ENCODE measurements at regions not wholly inside any gene's neighbourhood (a gene's known extent, or its start where the extent isn't known, plus 50 kb on each side); places are given as distances from the start of the nearest gene placed in this dataset.

- FAIRE-seq: no peak
Observed at GRCh38 chr5:82526540-82526939, 248.4 kb upstream of the RPS23 start.

GRCh38 chr5:82525626-82526025, 247.5 kb upstream of the RPS23 start:
- FAIRE-seq: no peak
- TF ChIP-seq POLR2AphosphoS5 (IDR thresholded peaks at IDR 0.05; ENCODE audit: low read depth, low read length) (no peak), POU2F2 (IDR thresholded peaks at IDR 0.05; ENCODE audit: low read depth, low read length) (no peak), POLR2A (IDR thresholded peaks at IDR 0.05; ENCODE audit: low read depth, low read length) (no peak), PAX5 (IDR thresholded peaks at IDR 0.05; ENCODE audit: insufficient read depth, low read length, severe bottlenecking) (no peak), TAF1 (IDR thresholded peaks at IDR 0.05; ENCODE audit: low read depth, low read length) (no peak), SPI1 (IDR thresholded peaks at IDR 0.05; ENCODE audit: low read depth, low read length) (no peak)
- no peak for DNase-seq (ENCODE audit: insufficient read length, low spot score)

More at GRCh38 chr5:82526540-82526939, 248.4 kb upstream of the RPS23 start:
- TF ChIP-seq POU2F2 (IDR thresholded peaks at IDR 0.05; ENCODE audit: low read depth, low read length) (no peak), POLR2A (IDR thresholded peaks at IDR 0.05; ENCODE audit: low read depth, low read length) (no peak), SPI1 (IDR thresholded peaks at IDR 0.05; ENCODE audit: low read depth, low read length) (no peak), TAF1 (IDR thresholded peaks at IDR 0.05; ENCODE audit: low read depth, low read length) (no peak), PAX5 (IDR thresholded peaks at IDR 0.05; ENCODE audit: insufficient read depth, low read length, severe bottlenecking) (no peak), POLR2AphosphoS5 (IDR thresholded peaks at IDR 0.05; ENCODE audit: low read depth, low read length) (no peak)
- DNase-seq (ENCODE audit: insufficient read length, low spot score): no peak

GRCh38 chr5:82523633-82524032, 245.5 kb upstream of the RPS23 start:
- no peak for DNase-seq (ENCODE audit: insufficient read length, low spot score)
- FAIRE-seq: no peak
- TF ChIP-seq SPI1 (IDR thresholded peaks at IDR 0.05; ENCODE audit: low read depth, low read length) (no peak), TAF1 (IDR thresholded peaks at IDR 0.05; ENCODE audit: low read depth, low read length) (no peak), POU2F2 (IDR thresholded peaks at IDR 0.05; ENCODE audit: low read depth, low read length) (no peak), POLR2AphosphoS5 (IDR thresholded peaks at IDR 0.05; ENCODE audit: low read depth, low read length) (no peak), PAX5 (IDR thresholded peaks at IDR 0.05; ENCODE audit: insufficient read depth, low read length, severe bottlenecking) (no peak), POLR2A (IDR thresholded peaks at IDR 0.05; ENCODE audit: low read depth, low read length) (no peak)

GRCh38 chr5:82522897-82523296, 244.7 kb upstream of the RPS23 start:
- FAIRE-seq (no peak), DNase-seq (ENCODE audit: insufficient read length, low spot score) (no peak)
- TF ChIP-seq SPI1 (IDR thresholded peaks at IDR 0.05; ENCODE audit: low read depth, low read length) (no peak), PAX5 (IDR thresholded peaks at IDR 0.05; ENCODE audit: insufficient read depth, low read length, severe bottlenecking) (no peak), POLR2AphosphoS5 (IDR thresholded peaks at IDR 0.05; ENCODE audit: low read depth, low read length) (no peak), POU2F2 (IDR thresholded peaks at IDR 0.05; ENCODE audit: low read depth, low read length) (no peak), TAF1 (IDR thresholded peaks at IDR 0.05; ENCODE audit: low read depth, low read length) (no peak), POLR2A (IDR thresholded peaks at IDR 0.05; ENCODE audit: low read depth, low read length) (no peak)

- TF ChIP-seq SPI1 (IDR thresholded peaks at IDR 0.05; ENCODE audit: low read depth, low read length): no peak
- no peak for TF ChIP-seq PAX5 (IDR thresholded peaks at IDR 0.05; ENCODE audit: insufficient read depth, low read length, severe bottlenecking)
- no peak for TF ChIP-seq POLR2AphosphoS5 (IDR thresholded peaks at IDR 0.05; ENCODE audit: low read depth, low read length)
- no peak for TF ChIP-seq TAF1 (IDR thresholded peaks at IDR 0.05; ENCODE audit: low read depth, low read length)
- no peak for TF ChIP-seq POLR2A (IDR thresholded peaks at IDR 0.05; ENCODE audit: low read depth, low read length)
- no peak for TF ChIP-seq POU2F2 (IDR thresholded peaks at IDR 0.05; ENCODE audit: low read depth, low read length)
- DNase-seq (ENCODE audit: insufficient read length, low spot score) (no peak), FAIRE-seq (no peak)
Observed at GRCh38 chr5:82521431-82522051, 243.4 kb upstream of the RPS23 start.

GRCh38 chr5:82519558-82519957, 241.4 kb upstream of the RPS23 start:
- DNase-seq (ENCODE audit: insufficient read length, low spot score) (no peak), FAIRE-seq (no peak)

GRCh38 chr5:82517544-82518075, 239.5 kb upstream of the RPS23 start:
- DNase-seq (ENCODE audit: insufficient read length, low spot score) (no peak), FAIRE-seq (no peak)
- TF ChIP-seq PAX5 (IDR thresholded peaks at IDR 0.05; ENCODE audit: insufficient read depth, low read length, severe bottlenecking): no peak
- no peak for TF ChIP-seq POU2F2 (IDR thresholded peaks at IDR 0.05; ENCODE audit: low read depth, low read length)
- no peak for TF ChIP-seq POLR2AphosphoS5 (IDR thresholded peaks at IDR 0.05; ENCODE audit: low read depth, low read length)
- TF ChIP-seq POLR2A (IDR thresholded peaks at IDR 0.05; ENCODE audit: low read depth, low read length): no peak
- no peak for TF ChIP-seq TAF1 (IDR thresholded peaks at IDR 0.05; ENCODE audit: low read depth, low read length)
- TF ChIP-seq SPI1 (IDR thresholded peaks at IDR 0.05; ENCODE audit: low read depth, low read length): no peak

More at GRCh38 chr5:82519558-82519957, 241.4 kb upstream of the RPS23 start:
- TF ChIP-seq TAF1 (IDR thresholded peaks at IDR 0.05; ENCODE audit: low read depth, low read length): no peak
- TF ChIP-seq POLR2AphosphoS5 (IDR thresholded peaks at IDR 0.05; ENCODE audit: low read depth, low read length): no peak
- TF ChIP-seq POU2F2 (IDR thresholded peaks at IDR 0.05; ENCODE audit: low read depth, low read length): no peak
- no peak for TF ChIP-seq PAX5 (IDR thresholded peaks at IDR 0.05; ENCODE audit: insufficient read depth, low read length, severe bottlenecking)

GRCh38 chr5:82513738-82514137, 235.6 kb upstream of the RPS23 start:
- FAIRE-seq: no peak
- no peak for TF ChIP-seq SPI1 (IDR thresholded peaks at IDR 0.05; ENCODE audit: low read depth, low read length)
- no peak for TF ChIP-seq POLR2AphosphoS5 (IDR thresholded peaks at IDR 0.05; ENCODE audit: low read depth, low read length)
- DNase-seq (ENCODE audit: insufficient read length, low spot score): no peak

GRCh38 chr5:82512025-82512424, 233.9 kb upstream of the RPS23 start:
- TF ChIP-seq PAX5 (IDR thresholded peaks at IDR 0.05; ENCODE audit: insufficient read depth, low read length, severe bottlenecking): no peak
- no peak for TF ChIP-seq POU2F2 (IDR thresholded peaks at IDR 0.05; ENCODE audit: low read depth, low read length)
- TF ChIP-seq POLR2A (IDR thresholded peaks at IDR 0.05; ENCODE audit: low read depth, low read length): no peak
- TF ChIP-seq TAF1 (IDR thresholded peaks at IDR 0.05; ENCODE audit: low read depth, low read length): no peak
- no peak for TF ChIP-seq POLR2AphosphoS5 (IDR thresholded peaks at IDR 0.05; ENCODE audit: low read depth, low read length)
- TF ChIP-seq SPI1 (IDR thresholded peaks at IDR 0.05; ENCODE audit: low read depth, low read length): no peak
- no peak for DNase-seq (ENCODE audit: insufficient read length, low spot score)
- no peak for FAIRE-seq

GRCh38 chr5:82511134-82511533, 233.0 kb upstream of the RPS23 start:
- no peak for DNase-seq (ENCODE audit: insufficient read length, low spot score)
- no peak for FAIRE-seq
- no peak for TF ChIP-seq POLR2AphosphoS5 (IDR thresholded peaks at IDR 0.05; ENCODE audit: low read depth, low read length)
- TF ChIP-seq SPI1 (IDR thresholded peaks at IDR 0.05; ENCODE audit: low read depth, low read length): no peak
- TF ChIP-seq PAX5 (IDR thresholded peaks at IDR 0.05; ENCODE audit: insufficient read depth, low read length, severe bottlenecking): no peak
- no peak for TF ChIP-seq POU2F2 (IDR thresholded peaks at IDR 0.05; ENCODE audit: low read depth, low read length)
- no peak for TF ChIP-seq POLR2A (IDR thresholded peaks at IDR 0.05; ENCODE audit: low read depth, low read length)
- no peak for TF ChIP-seq TAF1 (IDR thresholded peaks at IDR 0.05; ENCODE audit: low read depth, low read length)
